Right renal cortex interstitium (tissue), 3 donors: ENCODE measurements at regions not wholly inside any gene's neighbourhood (a gene's known extent, or its start where the extent isn't known, plus 50 kb on each side); places are given as distances from the start of the nearest gene placed in this dataset.
A peak's percentile ranks its signal among the peaks of the same experiment; 100 is the strongest.
"Not testable (repeated sequence)": the region's sequence is repeated elsewhere in the genome, so short reads cannot be mapped to it uniquely, and the experiment has no call there.

Experiments
- DNase-seq, 3 donors: peaks; one replicate each; pipeline ENCODE4 v3.0.0-alpha.2; 2013; ENCODE audit warnings: low read depth in 3 of 3, low spot score in 2 of 3

- no peak for DNase-seq
Observed at GRCh38 chr5:69000216-69000919, 93.4 kb upstream of the SLC30A5 start.

GRCh38 chr5:69000949-69001348, 92.9 kb upstream of the SLC30A5 start:
- no peak for DNase-seq

GRCh38 chr5:69001627-69002026, 92.2 kb upstream of the SLC30A5 start:
- DNase-seq: no peak

- DNase-seq: no peak
Observed at GRCh38 chr5:69004127-69004526, 89.7 kb upstream of the SLC30A5 start.

- no peak for DNase-seq
Observed at GRCh38 chr5:69004676-69005075, 89.1 kb upstream of the SLC30A5 start.

GRCh38 chr5:69006030-69006429, 87.8 kb upstream of the SLC30A5 start:
- no peak for DNase-seq

GRCh38 chr5:69007163-69007562, 86.7 kb upstream of the SLC30A5 start:
- DNase-seq: no peak

- peak; percentile 29 to 47 (median 45) for DNase-seq
Observed at GRCh38 chr5:69007726-69008368, 86.0 kb upstream of the SLC30A5 start.

GRCh38 chr5:69010476-69010875, 83.3 kb upstream of the SLC30A5 start:
- DNase-seq: no peak

GRCh38 chr5:69011910-69012309, 81.9 kb upstream of the SLC30A5 start:
- no peak for DNase-seq

- DNase-seq: no peak
Observed at GRCh38 chr5:69013481-69013880, 80.3 kb upstream of the SLC30A5 start.

GRCh38 chr5:69014007-69014406, 79.8 kb upstream of the SLC30A5 start:
- not testable (repeated sequence) for DNase-seq

GRCh38 chr5:69019668-69020375, 74.0 kb upstream of the SLC30A5 start:
- DNase-seq: no peak

GRCh38 chr5:69024241-69024651, 69.6 kb upstream of the SLC30A5 start:
- DNase-seq: no peak

GRCh38 chr5:69029292-69029691, 64.5 kb upstream of the SLC30A5 start:
- DNase-seq: no peak

GRCh38 chr5:69030358-69031062, 63.3 kb upstream of the SLC30A5 start:
- no peak for DNase-seq

- no peak for DNase-seq
Observed at GRCh38 chr5:69032009-69032408, 61.8 kb upstream of the SLC30A5 start.

- DNase-seq: no peak
Observed at GRCh38 chr5:69033690-69034089, 60.1 kb upstream of the SLC30A5 start.

GRCh38 chr5:69034898-69035297, 58.9 kb upstream of the SLC30A5 start:
- DNase-seq: no peak

- DNase-seq: no peak
Observed at GRCh38 chr5:69035665-69036064, 58.1 kb upstream of the SLC30A5 start.

GRCh38 chr5:69038539-69038938, 55.3 kb upstream of the SLC30A5 start:
- DNase-seq: no peak
